Lower lobe of right lung (tissue), 2 donors: ENCODE measurements at regions not wholly inside any gene's neighbourhood (a gene's known extent, or its start where the extent isn't known, plus 50 kb on each side); places are given as distances from the start of the nearest gene placed in this dataset.

ENCODE experiments used
- ATAC-seq, 2 donors: fragments of 200-7000 bp; cut with Tn5 transposase; one replicate each; pipeline ENCODE4 v1.9.1; 2020 to 2022; ENCODE audit warnings: mild to moderate bottlenecking in 2 of 2, moderate library complexity in 2 of 2
- DNase-seq: peaks from one replicate; pipeline ENCODE4 v3.0.0-alpha.2; 2020
- H3K27ac ChIP-seq: fragments of 200-600 bp; one replicate; pipeline ENCODE4 v1.8.0; 2022
- H3K27me3 ChIP-seq: fragments of 200-600 bp; one replicate; pipeline ENCODE4 v1.8.0; 2022; ENCODE audit warnings: low read depth
- H3K36me3 ChIP-seq: fragments of 200-600 bp; one replicate; pipeline ENCODE4 v1.8.0; 2022; ENCODE audit warnings: mild to moderate bottlenecking
- H3K4me1 ChIP-seq: fragments of 200-600 bp; one replicate; pipeline ENCODE4 v1.8.0; 2022
- H3K4me3 ChIP-seq: fragments of 200-600 bp; one replicate; pipeline ENCODE4 v1.8.0; 2022; ENCODE audit warnings: mild to moderate bottlenecking
- H3K9me3 ChIP-seq: fragments of 200-600 bp; one replicate; pipeline ENCODE4 v1.8.0; 2022
- CTCF ChIP-seq: fragments of 200-600 bp; IDR thresholded peaks from one replicate; pipeline ENCODE4 v1.8.0; 2022; ENCODE audit warnings: antibody characterized with exemption, mild to moderate bottlenecking
- intact Hi-C: fragments of 100-400 bp; cut with DNase I; formaldehyde crosslinking; loops from one replicate; pipeline ENCODE4 v1.11.0; 2022
- donor health status: DM: no; HTN: yes; CAD: no; lungs with severe emphysema.

DNA sequence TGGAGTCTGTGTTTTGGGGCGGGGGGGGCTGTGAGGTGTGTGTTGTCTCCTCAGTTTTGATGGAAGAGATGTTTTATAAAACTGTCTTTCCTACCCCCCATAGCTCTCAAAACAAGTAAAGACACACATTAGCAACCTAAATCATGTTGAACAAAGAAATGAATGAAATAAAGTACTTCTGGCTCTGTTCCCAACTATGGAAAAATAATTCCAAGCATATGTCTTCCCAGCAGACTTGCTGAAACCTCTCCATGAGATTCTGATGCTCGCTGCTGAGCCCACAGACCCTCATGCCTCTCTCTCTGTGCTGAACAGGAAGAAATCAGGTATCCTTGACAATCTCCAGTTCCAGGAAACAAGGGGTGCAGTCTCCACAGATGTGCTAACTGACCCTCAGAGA is 226.7 kb upstream of the KLHL29 start:
- Histone ChIP-seq H3K36me3 (no peaks in the 10 kb centered on the region), H3K4me3 (no peak overlapping the region), H3K27ac (no peak overlapping the region), H3K4me1 (no peaks in the 10 kb centered on the region), H3K27me3 (no peaks in the 10 kb centered on the region), H3K9me3 (no peaks in the 10 kb centered on the region)
- DNase-seq (no peak), ATAC-seq (no peak)
- intact Hi-C loops = no loop called here
- TF ChIP-seq CTCF = no peak

DNA sequence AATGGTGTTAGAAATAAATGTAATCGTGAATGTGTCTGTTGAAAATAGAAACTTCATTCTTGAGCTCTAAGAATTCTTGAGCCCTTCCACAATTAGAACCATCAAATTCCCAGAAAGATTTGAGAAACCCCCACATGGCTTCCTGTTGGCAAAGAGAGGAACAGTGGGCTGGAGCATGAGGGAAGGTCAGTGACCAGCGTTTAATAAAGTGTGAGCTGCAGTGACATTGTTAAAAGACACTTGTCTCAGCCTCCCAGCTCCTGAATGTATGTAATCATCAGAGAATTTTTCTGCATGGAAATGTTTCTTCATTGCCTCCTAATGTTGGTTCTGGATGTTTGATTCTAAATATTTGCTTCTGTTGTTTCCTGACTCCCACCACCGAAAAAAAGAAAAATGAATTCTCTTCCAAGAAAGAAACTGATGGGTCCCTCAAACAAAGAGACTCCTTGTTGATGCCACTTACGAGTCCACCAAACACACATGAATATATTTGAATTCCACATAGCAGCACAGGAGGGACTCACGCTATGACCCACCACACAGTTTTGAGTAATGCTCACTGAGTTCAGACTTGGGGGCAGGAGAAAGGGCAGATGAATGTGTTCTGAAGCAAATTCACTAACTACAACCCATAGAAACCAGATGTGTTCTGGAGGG is 225.1 kb upstream of the KLHL29 start:
- Histone ChIP-seq H3K27ac (no peak overlapping the region), H3K4me3 (no peak overlapping the region), H3K4me1 (no peaks in the 10 kb centered on the region), H3K27me3 (no peaks in the 10 kb centered on the region), H3K36me3 (no peaks in the 10 kb centered on the region), H3K9me3 (no peaks in the 10 kb centered on the region)
- intact Hi-C loops = no loop called here
- DNase-seq (no peak), ATAC-seq (no peak)
- no peak for TF ChIP-seq CTCF

- Histone ChIP-seq H3K4me1 (no peaks in the 10 kb centered on the region), H3K9me3 (no peaks in the 10 kb centered on the region), H3K27ac (no peak overlapping the region), H3K36me3 (no peaks in the 10 kb centered on the region), H3K4me3 (no peak overlapping the region), H3K27me3 (no peaks in the 10 kb centered on the region)
- no peak for TF ChIP-seq CTCF
- ATAC-seq (no peak), DNase-seq (no peak)
- intact Hi-C loops = no loop called here
Observed at GRCh38 chr2:23164173-23164572, 220.8 kb upstream of the KLHL29 start.

- Histone ChIP-seq H3K36me3 (no peaks in the 10 kb centered on the region), H3K27me3 (no peaks in the 10 kb centered on the region), H3K4me1 (no peaks in the 10 kb centered on the region), H3K4me3 (no peak overlapping the region), H3K27ac (no peak overlapping the region), H3K9me3 (no peaks in the 10 kb centered on the region)
- no peak for TF ChIP-seq CTCF
- DNase-seq (no peak), ATAC-seq (no peak)
- intact Hi-C loops = no loop called here
Observed at GRCh38 chr2:23169896-23170295, 215.1 kb upstream of the KLHL29 start.

GRCh38 chr2:23171108-23171507 is 213.9 kb upstream of the KLHL29 start:
- DNase-seq = no peak
- H3K36me3 ChIP-seq = no peaks in the 10 kb centered on the region
- no peak for TF ChIP-seq CTCF
- no peak overlapping the region for H3K27ac ChIP-seq
- H3K4me1 ChIP-seq = no peaks in the 10 kb centered on the region
- no peak for ATAC-seq
- H3K9me3 ChIP-seq = no peaks in the 10 kb centered on the region
- intact Hi-C loops = no loop called here
- no peak overlapping the region for H3K4me3 ChIP-seq
- no peaks in the 10 kb centered on the region for H3K27me3 ChIP-seq
